ENCODE measurements at regions not wholly inside any gene's neighbourhood (a gene's known extent, or its start where the extent isn't known, plus 50 kb on each side); places are given as distances from the start of the nearest gene placed in this dataset.

GRCh38 chr6:40930045-40930444, 109.0 kb downstream of the UNC5CL start:
- in situ Hi-C loops (cut with MboI; ENCODE audit: low sequenced_read_pairs), result no loop called here

DNA sequence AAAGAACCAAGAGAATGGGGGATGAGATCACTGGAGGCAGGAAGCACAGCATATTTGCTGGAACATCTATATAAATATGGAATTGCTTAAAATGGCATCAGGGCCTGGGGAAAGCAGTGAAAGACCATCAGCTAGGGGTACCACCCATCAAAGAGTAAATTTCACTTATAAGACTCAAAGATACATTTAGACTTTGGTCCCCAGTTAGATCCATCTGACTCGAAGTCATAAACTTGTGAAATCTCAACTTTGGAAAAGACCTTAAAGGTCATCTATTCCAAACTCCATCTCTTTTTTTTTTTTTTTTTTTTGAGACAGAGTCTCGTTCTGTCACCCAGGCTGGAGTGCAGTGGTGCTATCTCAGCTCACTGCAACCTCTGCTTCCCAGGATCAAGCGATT, 109.8 kb downstream of the UNC5CL start:
- Histone ChIP-seq H3K9me3 (no peaks in the 10 kb centered on the region), H3K27me3 (ENCODE audit: low read depth) (0 out of 2 replicates have a peak, but pooled peaks cover 2% of the 10 kb centered on the region), H3K36me3 (replicated peaks) (no peaks in the 10 kb centered on the region), H3K4me3 (no peak overlapping the region), H3K4me1 (no peaks in the 10 kb centered on the region)
- in situ Hi-C loops (cut with MboI; ENCODE audit: low sequenced_read_pairs), result no loop called here
- DNase-seq (ENCODE audit: low spot score in 2 of 2), result no peak

More at GRCh38 chr6:40930045-40930444, 109.0 kb downstream of the UNC5CL start:
- no peaks in the 10 kb centered on the region for H3K4me1 ChIP-seq
- H3K9me3 ChIP-seq, result no peaks in the 10 kb centered on the region
- H3K27me3 ChIP-seq (ENCODE audit: low read depth), result 0 out of 2 replicates have a peak, but pooled peaks cover 2% of the 10 kb centered on the region
- DNase-seq (ENCODE audit: low spot score in 2 of 2), result no peak
- no peak overlapping the region for H3K4me3 ChIP-seq
- no peaks in the 10 kb centered on the region for H3K36me3 ChIP-seq (replicated peaks)

- 0 out of 2 replicates have a peak, but pooled peaks cover 2% of the 10 kb centered on the region for H3K27me3 ChIP-seq (ENCODE audit: low read depth)
- H3K4me1 ChIP-seq, result no peaks in the 10 kb centered on the region
- no peaks in the 10 kb centered on the region for H3K36me3 ChIP-seq (replicated peaks)
- DNase-seq (ENCODE audit: low spot score in 2 of 2), result no peak
- in situ Hi-C loops (cut with MboI; ENCODE audit: low sequenced_read_pairs), result no loop called here
- no peak overlapping the region for H3K4me3 ChIP-seq
- H3K9me3 ChIP-seq, result no peaks in the 10 kb centered on the region
Measured at GRCh38 chr6:40928763-40929162, 110.3 kb downstream of the UNC5CL start.

DNA sequence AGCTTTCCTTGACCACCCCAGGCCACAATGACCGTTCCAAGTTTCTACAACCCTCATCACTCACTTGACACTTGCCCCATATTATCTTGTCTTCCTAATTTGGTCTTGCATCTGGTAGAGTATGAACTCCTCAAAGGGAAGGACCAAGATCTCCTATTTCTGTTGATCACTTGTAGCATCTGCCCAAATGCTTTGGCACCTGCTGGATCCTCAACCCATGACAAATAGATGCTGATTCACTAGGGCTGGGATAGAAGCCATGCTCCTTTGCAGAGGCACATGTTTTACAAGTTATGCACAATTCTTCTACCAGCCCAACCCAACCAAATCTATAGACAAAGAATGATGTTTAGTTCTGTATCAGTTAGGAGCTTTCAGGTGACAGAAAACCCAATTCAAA, 110.7 kb downstream of the UNC5CL start:
- Histone ChIP-seq H3K9me3 (no peaks in the 10 kb centered on the region), H3K36me3 (replicated peaks) (no peaks in the 10 kb centered on the region), H3K27me3 (ENCODE audit: low read depth) (0 out of 2 replicates have a peak, but pooled peaks cover 2% of the 10 kb centered on the region), H3K4me1 (no peaks in the 10 kb centered on the region), H3K4me3 (no peak overlapping the region)
- in situ Hi-C loops (cut with MboI; ENCODE audit: low sequenced_read_pairs), result no loop called here
- DNase-seq (ENCODE audit: low spot score in 2 of 2), result no peak

DNA sequence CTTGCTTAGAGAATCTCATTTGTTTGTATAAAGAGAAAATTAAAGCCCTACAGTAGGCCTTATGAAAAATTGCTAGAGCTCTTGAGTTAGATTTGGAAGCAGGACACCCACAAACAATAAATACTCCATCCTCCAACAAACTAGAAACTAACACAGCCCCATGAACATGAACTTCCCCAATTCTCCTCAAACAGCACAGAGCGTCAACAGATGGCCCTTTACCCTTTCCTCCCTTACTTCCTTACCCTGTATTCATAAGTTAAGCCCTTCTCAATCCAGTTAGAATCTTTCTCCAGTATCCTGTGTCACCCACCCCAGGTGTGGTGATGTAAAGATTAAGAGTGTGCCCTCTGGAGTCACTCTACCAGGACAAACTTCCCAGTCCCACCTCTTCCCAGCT, 113.7 kb downstream of the UNC5CL start:
- no peak for DNase-seq (ENCODE audit: low spot score in 2 of 2)
- H3K27me3 ChIP-seq (ENCODE audit: low read depth), result 0 out of 2 replicates have a peak, but pooled peaks cover 4% of the 10 kb centered on the region
- in situ Hi-C loops (cut with MboI; ENCODE audit: low sequenced_read_pairs), result no loop called here
- no peaks in the 10 kb centered on the region for H3K9me3 ChIP-seq
- H3K4me3 ChIP-seq, result no peak overlapping the region
- H3K36me3 ChIP-seq (replicated peaks), result no peaks in the 10 kb centered on the region
- H3K4me1 ChIP-seq, result no peaks in the 10 kb centered on the region

GRCh38 chr6:40924839-40925238, 114.2 kb downstream of the UNC5CL start:
- DNase-seq (ENCODE audit: low spot score in 2 of 2), result no peak
- H3K27me3 ChIP-seq (ENCODE audit: low read depth), result 0 out of 2 replicates have a peak, but pooled peaks cover 4% of the 10 kb centered on the region
- H3K36me3 ChIP-seq (replicated peaks), result no peaks in the 10 kb centered on the region
- in situ Hi-C loops (cut with MboI; ENCODE audit: low sequenced_read_pairs), result no loop called here
- H3K4me3 ChIP-seq, result no peak overlapping the region
- no peaks in the 10 kb centered on the region for H3K9me3 ChIP-seq
- H3K4me1 ChIP-seq, result no peaks in the 10 kb centered on the region

DNA sequence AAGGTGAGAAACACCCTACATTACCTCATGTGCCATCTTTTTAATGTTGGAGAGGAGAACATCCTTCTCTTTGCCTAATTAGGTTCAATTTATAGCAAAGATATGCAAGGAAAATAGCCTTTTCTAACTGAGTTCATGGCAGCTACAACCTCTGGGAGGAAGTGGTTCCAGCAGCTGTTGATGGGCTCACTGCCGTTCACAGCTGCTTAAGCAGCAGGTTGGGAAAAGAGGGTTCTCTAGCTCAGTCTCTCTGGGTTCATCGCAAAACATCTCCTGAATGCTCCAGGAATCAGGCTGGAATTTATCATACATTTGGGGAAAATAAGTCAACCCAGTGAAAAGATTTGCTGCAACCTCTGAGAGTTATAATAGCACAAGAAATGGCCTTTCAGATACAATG, 115.1 kb downstream of the UNC5CL start:
- no peaks in the 10 kb centered on the region for H3K36me3 ChIP-seq (replicated peaks)
- H3K27me3 ChIP-seq (ENCODE audit: low read depth), result 0 out of 2 replicates have a peak, but pooled peaks cover 4% of the 10 kb centered on the region
- in situ Hi-C loops (cut with MboI; ENCODE audit: low sequenced_read_pairs), result no loop called here
- no peak overlapping the region for H3K4me3 ChIP-seq
- DNase-seq (ENCODE audit: low spot score in 2 of 2), result no peak
- H3K4me1 ChIP-seq, result no peaks in the 10 kb centered on the region
- no peaks in the 10 kb centered on the region for H3K9me3 ChIP-seq

- no peak overlapping the region for H3K4me3 ChIP-seq
- no peaks in the 10 kb centered on the region for H3K9me3 ChIP-seq
- in situ Hi-C loops (cut with MboI; ENCODE audit: low sequenced_read_pairs), result no loop called here
- DNase-seq (ENCODE audit: low spot score in 2 of 2), result no peak
- H3K4me1 ChIP-seq, result no peaks in the 10 kb centered on the region
- no peaks in the 10 kb centered on the region for H3K36me3 ChIP-seq (replicated peaks)
- H3K27me3 ChIP-seq (ENCODE audit: low read depth), result 0 out of 2 replicates have a peak, but pooled peaks cover 4% of the 10 kb centered on the region
Measured at GRCh38 chr6:40923326-40923725, 115.7 kb downstream of the UNC5CL start.

DNA sequence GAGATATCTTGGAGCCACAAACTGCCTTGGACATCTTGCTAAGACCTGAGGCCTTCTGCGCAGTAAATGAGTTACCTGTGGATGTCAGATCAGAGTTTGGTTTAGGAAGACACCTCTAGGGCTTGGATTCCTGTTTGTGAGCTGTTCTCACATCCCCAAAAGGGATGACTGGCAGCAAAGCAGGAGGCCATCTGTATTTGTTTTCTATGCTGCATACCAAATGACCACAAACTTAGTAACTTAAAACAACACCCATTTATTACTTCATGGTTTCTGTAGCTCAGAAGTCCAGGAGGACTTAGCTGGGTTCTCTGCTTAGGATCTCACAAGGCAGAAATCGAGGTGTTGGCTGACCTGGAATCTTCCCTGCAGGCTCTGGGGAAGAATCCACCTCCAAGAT, 116.7 kb downstream of the UNC5CL start:
- Histone ChIP-seq H3K4me3 (no peak overlapping the region), H3K9me3 (no peaks in the 10 kb centered on the region), H3K36me3 (replicated peaks) (no peaks in the 10 kb centered on the region), H3K27me3 (ENCODE audit: low read depth) (0 out of 2 replicates have a peak, but pooled peaks cover 4% of the 10 kb centered on the region), H3K4me1 (no peaks in the 10 kb centered on the region)
- DNase-seq (ENCODE audit: low spot score in 2 of 2), result no peak
- in situ Hi-C loops (cut with MboI; ENCODE audit: low sequenced_read_pairs), result no loop called here

DNA sequence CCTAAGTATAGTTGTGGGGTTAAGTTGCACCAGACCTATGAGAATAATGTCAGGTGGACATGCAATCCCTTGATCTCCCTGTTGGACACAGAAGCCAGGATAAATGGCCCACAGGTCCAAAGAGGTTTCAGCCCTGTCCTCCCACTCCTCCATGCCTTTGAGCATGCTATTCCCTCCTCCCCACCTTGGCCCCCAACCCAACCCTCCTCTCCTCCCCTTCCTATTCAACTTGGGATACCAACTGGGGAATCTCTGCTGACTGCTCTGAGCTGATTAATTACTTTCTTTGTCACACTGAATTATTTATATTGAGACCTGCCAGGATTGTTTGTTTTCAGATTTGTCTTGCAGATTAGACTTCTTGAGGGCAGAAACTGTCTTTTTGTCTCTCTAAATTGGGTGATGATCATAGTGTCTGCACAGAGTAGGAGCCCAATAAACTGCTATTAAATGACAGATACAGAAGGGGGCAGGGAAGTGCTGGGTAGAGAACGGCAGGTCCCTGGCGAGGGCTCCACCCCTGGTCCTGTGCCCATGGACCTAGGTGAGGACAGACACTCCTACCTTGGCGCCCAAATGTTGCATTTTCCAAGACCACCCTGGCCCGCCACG, 120.9 kb downstream of the UNC5CL start:
- no peaks in the 10 kb centered on the region for H3K9me3 ChIP-seq
- H3K27me3 ChIP-seq (ENCODE audit: low read depth), result 0 out of 2 replicates have a peak, but pooled peaks cover 2% of the 10 kb centered on the region
- H3K36me3 ChIP-seq (replicated peaks), result no peaks in the 10 kb centered on the region
- no peak for DNase-seq (ENCODE audit: low spot score in 2 of 2)
- no peak overlapping the region for H3K4me3 ChIP-seq
- in situ Hi-C loops (cut with MboI; ENCODE audit: low sequenced_read_pairs), result no loop called here
- no peaks in the 10 kb centered on the region for H3K4me1 ChIP-seq

GRCh38 chr6:40917603-40918002, 121.4 kb downstream of the UNC5CL start:
- in situ Hi-C loops (cut with MboI; ENCODE audit: low sequenced_read_pairs), result no loop called here
- no peak for DNase-seq (ENCODE audit: low spot score in 2 of 2)
- no peaks in the 10 kb centered on the region for H3K36me3 ChIP-seq (replicated peaks)
- H3K4me1 ChIP-seq, result no peaks in the 10 kb centered on the region
- H3K4me3 ChIP-seq, result no peak overlapping the region
- 0 out of 2 replicates have a peak, but pooled peaks cover 2% of the 10 kb centered on the region for H3K27me3 ChIP-seq (ENCODE audit: low read depth)
- no peaks in the 10 kb centered on the region for H3K9me3 ChIP-seq

GRCh38 chr6:40916845-40917244, 122.2 kb downstream of the UNC5CL start:
- in situ Hi-C loops (cut with MboI; ENCODE audit: low sequenced_read_pairs), result no loop called here
- H3K4me1 ChIP-seq, result no peaks in the 10 kb centered on the region
- 0 out of 2 replicates have a peak, but pooled peaks cover under 1% of the 10 kb centered on the region for H3K27me3 ChIP-seq (ENCODE audit: low read depth)
- no peaks in the 10 kb centered on the region for H3K9me3 ChIP-seq
- no peak overlapping the region for H3K4me3 ChIP-seq
- H3K36me3 ChIP-seq (replicated peaks), result no peaks in the 10 kb centered on the region
- DNase-seq (ENCODE audit: low spot score in 2 of 2), result no peak

GRCh38 chr6:40915165-40915564, 123.9 kb downstream of the UNC5CL start:
- no peaks in the 10 kb centered on the region for H3K36me3 ChIP-seq (replicated peaks)
- in situ Hi-C loops (cut with MboI; ENCODE audit: low sequenced_read_pairs), result no loop called here

GRCh38 chr6:40914005-40914404, 125.0 kb downstream of the UNC5CL start:
- Histone ChIP-seq H3K27me3 (ENCODE audit: low read depth) (no peaks in the 10 kb centered on the region), H3K4me1 (no peaks in the 10 kb centered on the region), H3K4me3 (no peak overlapping the region), H3K9me3 (no peaks in the 10 kb centered on the region), H3K36me3 (replicated peaks) (no peaks in the 10 kb centered on the region)
- in situ Hi-C loops (cut with MboI; ENCODE audit: low sequenced_read_pairs), result no loop called here
- no peak for DNase-seq (ENCODE audit: low spot score in 2 of 2)

More at GRCh38 chr6:40915165-40915564, 123.9 kb downstream of the UNC5CL start:
- H3K27me3 ChIP-seq (ENCODE audit: low read depth), result no peaks in the 10 kb centered on the region
- no peak overlapping the region for H3K4me3 ChIP-seq
- H3K4me1 ChIP-seq, result no peaks in the 10 kb centered on the region
- H3K9me3 ChIP-seq, result no peaks in the 10 kb centered on the region
- no peak for DNase-seq (ENCODE audit: low spot score in 2 of 2)
